GM21423 (cell line): ENCODE measurements at regions not wholly inside any gene's neighbourhood (a gene's known extent, or its start where the extent isn't known, plus 50 kb on each side); places are given as distances from the start of the nearest gene placed in this dataset.

Source experiments
- ATAC-seq: cut with Tn5 transposase; IDR thresholded peaks from one replicate; pipeline ENCODE4 v1.9.1; 2021; ENCODE audit warnings: mild to moderate bottlenecking, moderate library complexity; ENCODE audit not compliant: unreplicated experiment

GRCh38 chr2:144834363-144834762 is 314.4 kb upstream of the ZEB2 start:
- ATAC-seq, result no peak

GRCh38 chr2:144833075-144833637 is 313.2 kb upstream of the ZEB2 start:
- no peak for ATAC-seq

- no peak for ATAC-seq
These were observed 312.1 kb upstream of the ZEB2 start for GRCh38 chr2:144832048-144832447.

DNA sequence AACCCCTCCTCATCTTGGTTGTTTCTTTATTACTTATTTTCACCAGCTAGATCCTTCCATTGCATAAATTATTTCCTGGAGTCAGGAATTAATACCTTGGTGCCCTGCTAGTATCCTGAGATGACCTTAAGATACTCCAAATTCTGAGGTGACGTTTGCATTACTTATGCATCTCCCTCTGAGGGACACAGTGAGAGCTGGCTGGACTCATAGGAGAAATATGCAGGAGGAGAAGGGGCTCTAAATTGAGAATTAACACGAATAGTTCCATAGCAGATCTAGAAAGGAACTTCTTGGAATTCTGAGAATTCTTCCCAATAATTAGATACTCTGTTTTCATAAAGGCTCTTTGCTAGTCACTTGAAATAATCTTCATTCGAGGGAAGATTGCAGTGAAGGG is 310.6 kb upstream of the ZEB2 start:
- ATAC-seq, result no peak

DNA sequence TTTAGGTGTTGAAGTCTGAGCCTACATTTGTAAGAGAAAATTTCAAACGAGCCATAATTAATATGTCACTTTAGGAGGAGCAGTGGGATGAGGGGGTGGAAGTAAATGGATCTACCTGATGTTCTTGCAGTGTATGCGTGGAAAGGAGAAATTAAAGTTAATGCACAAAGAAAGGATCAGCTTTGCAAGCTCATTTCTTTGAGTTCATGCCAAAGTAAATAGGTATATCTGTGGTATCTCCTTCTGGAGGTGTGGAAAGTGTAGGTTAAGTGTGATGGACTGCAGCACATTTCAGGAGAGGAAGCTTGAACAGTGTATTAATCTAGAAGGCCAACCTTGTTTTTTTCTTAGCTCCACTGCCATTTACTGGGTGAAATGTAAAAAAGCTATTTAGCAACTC is 307.5 kb upstream of the ZEB2 start:
- no peak for ATAC-seq

GRCh38 chr2:144826105-144826504 is 306.2 kb upstream of the ZEB2 start:
- ATAC-seq, result no peak

- no peak for ATAC-seq
These were observed 305.6 kb upstream of the ZEB2 start for GRCh38 chr2:144825331-144826020.

GRCh38 chr2:144824306-144825080 is 304.6 kb upstream of the ZEB2 start:
- no peak for ATAC-seq

DNA sequence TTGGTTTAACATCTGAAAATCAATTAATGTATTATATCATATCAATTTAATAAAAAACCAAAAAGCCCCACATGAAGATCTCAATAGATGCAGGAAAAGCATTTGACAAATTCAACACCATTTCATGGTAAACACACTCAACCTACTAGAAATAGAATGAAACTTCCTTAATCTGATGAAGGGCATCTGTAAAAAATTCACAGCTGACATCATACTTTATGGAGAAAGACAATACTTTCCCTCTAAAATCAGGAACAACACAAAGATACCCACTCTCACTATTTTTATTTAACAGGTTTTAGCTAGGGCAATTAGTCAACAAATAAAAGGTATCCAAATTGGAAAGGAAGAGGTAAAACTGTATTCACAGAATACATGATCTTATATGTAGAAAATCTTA is 303.0 kb upstream of the ZEB2 start:
- no peak for ATAC-seq

- ATAC-seq, result no peak
These were observed 292.4 kb upstream of the ZEB2 start for GRCh38 chr2:144812288-144812687.

GRCh38 chr2:144801766-144802165 is 281.8 kb upstream of the ZEB2 start:
- ATAC-seq, result no peak

DNA sequence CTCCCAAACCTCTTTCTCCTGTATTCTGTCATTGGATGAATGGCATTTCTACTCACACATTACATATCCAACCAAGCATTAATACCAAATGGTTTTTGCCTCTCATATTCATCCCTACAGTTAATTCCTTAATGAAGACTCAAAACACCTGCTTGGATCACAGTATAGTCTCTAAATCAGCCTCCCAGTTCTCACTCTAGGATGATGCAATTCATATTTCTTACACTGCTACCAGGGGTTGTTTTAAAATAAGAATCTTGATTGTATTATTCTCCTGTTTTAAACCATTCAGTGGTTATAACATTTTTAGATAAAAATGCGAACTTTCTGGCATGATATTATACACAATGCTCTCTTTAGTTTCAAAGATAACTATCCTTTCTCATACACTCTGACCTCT is 281.4 kb upstream of the ZEB2 start:
- ATAC-seq, result no peak

GRCh38 chr2:144798989-144799388 is 279.1 kb upstream of the ZEB2 start:
- ATAC-seq, result no peak

- no peak for ATAC-seq
These were observed 278.1 kb upstream of the ZEB2 start for GRCh38 chr2:144798034-144798433.

- no peak for ATAC-seq
These were observed 277.0 kb upstream of the ZEB2 start for GRCh38 chr2:144796936-144797335.

- no peak for ATAC-seq
These were observed 276.2 kb upstream of the ZEB2 start for GRCh38 chr2:144796164-144796563.

DNA sequence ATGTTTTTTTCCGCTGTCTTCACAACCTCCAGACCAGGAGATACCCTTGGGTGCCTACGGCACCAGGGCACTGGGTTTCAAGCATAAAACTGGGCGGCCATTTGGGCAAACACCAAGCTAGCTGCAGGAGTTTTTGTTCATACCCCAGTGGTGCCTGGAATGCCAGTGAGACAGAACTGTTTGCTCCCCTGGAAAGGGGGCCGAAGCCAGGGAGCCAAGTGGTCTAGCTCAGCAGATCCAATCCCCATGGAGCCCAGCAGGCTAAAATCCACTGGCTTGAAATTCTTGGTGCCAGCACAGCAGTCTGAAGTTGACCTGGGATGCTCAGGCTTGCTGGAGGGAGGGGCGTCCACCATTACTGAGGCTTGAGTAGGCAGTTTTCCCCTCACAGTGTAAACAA is 265.3 kb upstream of the ZEB2 start:
- no peak for ATAC-seq

DNA sequence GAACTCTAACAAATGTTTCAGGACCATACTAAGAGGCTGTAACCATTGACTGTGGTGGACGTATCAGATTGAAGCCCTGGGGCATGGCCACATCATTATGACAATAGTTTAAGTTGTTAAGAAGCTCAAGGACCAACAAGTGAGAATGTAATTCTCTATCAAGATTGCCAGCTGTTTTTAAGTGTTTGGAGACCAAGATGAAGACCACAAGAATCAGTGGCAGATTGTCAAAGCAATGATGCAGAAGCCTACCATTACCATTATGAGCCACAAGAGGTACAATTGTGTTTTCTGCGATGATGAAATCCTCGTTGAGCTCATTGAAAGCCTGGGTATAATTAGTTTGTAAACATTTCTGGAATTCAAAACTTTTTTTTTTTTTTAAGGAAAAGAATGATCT is 261.1 kb upstream of the ZEB2 start:
- no peak for ATAC-seq

- no peak for ATAC-seq
These were observed 256.8 kb upstream of the ZEB2 start for GRCh38 chr2:144776766-144777165.

GRCh38 chr2:144774809-144775208 is 254.9 kb upstream of the ZEB2 start:
- no peak for ATAC-seq

DNA sequence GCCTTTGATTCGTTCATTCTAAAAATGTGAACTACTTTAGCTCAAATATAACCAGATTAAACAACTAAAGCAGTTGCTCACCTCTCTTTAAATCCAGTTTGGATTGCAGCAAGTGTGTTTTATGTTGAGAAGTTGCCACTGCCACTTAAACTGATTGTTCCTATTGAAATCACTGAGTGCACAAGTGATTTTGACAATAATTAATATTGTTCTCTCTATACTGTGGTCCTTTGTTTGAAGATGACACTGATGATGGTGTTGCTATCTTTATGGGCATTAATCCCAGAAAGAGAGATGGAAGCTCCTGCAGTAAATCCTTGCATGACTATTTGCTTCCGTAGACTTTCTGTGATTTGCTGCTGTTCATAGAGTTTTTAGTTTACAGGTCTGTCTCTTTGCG is 251.4 kb upstream of the ZEB2 start:
- ATAC-seq, result no peak

DNA sequence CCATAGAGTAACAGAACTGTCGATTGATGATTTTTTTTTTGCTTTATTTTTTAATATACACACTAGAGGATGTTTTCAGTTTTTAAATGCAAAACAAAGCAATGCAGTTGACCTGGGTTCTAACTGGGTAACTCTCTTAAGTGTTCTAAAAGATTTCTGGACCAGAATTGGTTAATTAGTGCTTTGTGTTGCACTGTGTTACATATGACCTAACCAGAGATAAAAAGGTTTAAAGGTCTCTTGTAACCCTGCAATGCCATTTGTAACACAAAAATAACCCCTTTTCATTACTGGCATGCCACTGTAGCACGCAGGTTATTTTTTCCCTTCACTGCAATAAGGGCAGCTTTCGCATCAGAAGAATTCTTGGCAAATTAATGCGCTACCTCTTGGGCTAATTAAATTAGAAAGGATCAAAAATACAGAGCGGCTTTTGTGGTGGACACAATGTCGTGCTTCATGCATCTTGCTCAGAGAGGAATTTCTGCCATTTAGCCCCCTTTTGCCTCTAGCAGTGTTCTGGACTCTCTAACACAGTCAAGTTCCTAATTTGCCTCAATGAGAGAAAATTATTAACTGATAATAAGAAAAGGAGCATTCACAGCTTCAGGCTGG is 250.8 kb upstream of the ZEB2 start:
- no peak for ATAC-seq
